CD1c-positive myeloid dendritic cell (primary cell): ENCODE measurements at regions not wholly inside any gene's neighbourhood (a gene's known extent, or its start where the extent isn't known, plus 50 kb on each side); places are given as distances from the start of the nearest gene placed in this dataset.
"Not testable (repeated sequence)": the region's sequence is repeated elsewhere in the genome, so short reads cannot be mapped to it uniquely, and the experiment has no call there.

Source experiments
- DNase-seq: peaks from one replicate; pipeline ENCODE4 v3.0.0-alpha.2; 2016; ENCODE audit errors: extremely low spot score

GRCh38 chr14:46147452-46147851 lies 504.1 kb downstream of the RPL10L start:
- no peak for DNase-seq

GRCh38 chr14:46147024-46147423 lies 504.6 kb downstream of the RPL10L start:
- DNase-seq: no peak

GRCh38 chr14:46140445-46140844 lies 511.1 kb downstream of the RPL10L start:
- no peak for DNase-seq

GRCh38 chr14:46139649-46140048 lies 511.9 kb downstream of the RPL10L start:
- DNase-seq: no peak

- DNase-seq: no peak
Measured at GRCh38 chr14:46137786-46138185, 513.8 kb downstream of the RPL10L start.

- no peak for DNase-seq
Measured at GRCh38 chr14:46136456-46136855, 515.1 kb downstream of the RPL10L start.

- DNase-seq: no peak
Measured at GRCh38 chr14:46108228-46108627, 543.4 kb downstream of the RPL10L start.

- DNase-seq: not testable (repeated sequence)
Measured at GRCh38 chr14:46100901-46101300, 550.7 kb downstream of the RPL10L start.

GRCh38 chr14:46091819-46092218 lies 559.8 kb downstream of the RPL10L start:
- DNase-seq: no peak

- DNase-seq: no peak
Measured at GRCh38 chr14:46087604-46088003, 564.0 kb downstream of the RPL10L start.

GRCh38 chr14:46074061-46074460 lies 577.5 kb downstream of the RPL10L start:
- DNase-seq: no peak

GRCh38 chr14:46063872-46064271 lies 587.7 kb downstream of the RPL10L start:
- no peak for DNase-seq

- no peak for DNase-seq
Measured at GRCh38 chr14:46058964-46059563, 592.5 kb downstream of the RPL10L start.

- no peak for DNase-seq
Measured at GRCh38 chr14:46057799-46058198, 593.8 kb downstream of the RPL10L start.

GRCh38 chr14:46054526-46054925 lies 597.1 kb downstream of the RPL10L start:
- DNase-seq: no peak

GRCh38 chr14:46053221-46053620 lies 598.4 kb downstream of the RPL10L start:
- no peak for DNase-seq

GRCh38 chr14:46051796-46052195 lies 599.8 kb downstream of the RPL10L start:
- DNase-seq: no peak

- no peak for DNase-seq
Measured at GRCh38 chr14:46048127-46048526, 603.5 kb downstream of the RPL10L start.

- no peak for DNase-seq
Measured at GRCh38 chr14:46036099-46036498, 615.5 kb downstream of the RPL10L start.

GRCh38 chr14:46034305-46034704 lies 617.3 kb downstream of the RPL10L start:
- DNase-seq: no peak

- DNase-seq: no peak
Measured at GRCh38 chr14:46018846-46019420, 632.6 kb downstream of the RPL10L start.

GRCh38 chr14:46008348-46008747 lies 643.2 kb downstream of the RPL10L start:
- DNase-seq: no peak

GRCh38 chr14:45998554-45998953 lies 653.0 kb downstream of the RPL10L start:
- DNase-seq: no peak

GRCh38 chr14:45990252-45990651 lies 661.3 kb downstream of the RPL10L start:
- no peak for DNase-seq
